ENCODE measurements at regions not wholly inside any gene's neighbourhood (a gene's known extent, or its start where the extent isn't known, plus 50 kb on each side); places are given as distances from the start of the nearest gene placed in this dataset.
"Not testable (repeated sequence)": the region's sequence is repeated elsewhere in the genome, so short reads cannot be mapped to it uniquely, and the experiment has no call there.

DNA sequence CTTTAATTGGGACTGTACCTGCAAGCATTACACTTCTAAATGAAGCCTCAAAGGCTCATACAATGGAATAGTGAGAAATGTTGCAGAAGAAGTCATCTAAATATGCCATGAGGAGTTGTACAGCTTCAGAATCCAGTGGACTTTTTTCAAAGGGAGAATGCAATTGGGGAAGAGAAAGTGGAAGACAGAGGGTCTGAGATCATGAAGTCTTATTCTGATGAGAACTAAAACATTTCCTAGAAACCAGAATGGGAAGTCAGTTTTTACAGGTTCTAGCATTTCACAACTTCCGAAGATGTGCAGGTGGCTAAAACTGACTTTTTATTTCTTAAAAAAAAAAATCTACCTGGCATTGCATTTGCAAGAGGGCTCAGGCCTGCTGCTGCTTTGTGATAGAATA is 424.4 kb upstream of the RUNX1 start:
- DNase-seq (ENCODE audit: low read depth in 2 of 2): no peak

- no peak for DNase-seq (ENCODE audit: low read depth in 2 of 2)
Measured at GRCh38 chr21:35470522-35470921, 421.4 kb upstream of the RUNX1 start.

DNA sequence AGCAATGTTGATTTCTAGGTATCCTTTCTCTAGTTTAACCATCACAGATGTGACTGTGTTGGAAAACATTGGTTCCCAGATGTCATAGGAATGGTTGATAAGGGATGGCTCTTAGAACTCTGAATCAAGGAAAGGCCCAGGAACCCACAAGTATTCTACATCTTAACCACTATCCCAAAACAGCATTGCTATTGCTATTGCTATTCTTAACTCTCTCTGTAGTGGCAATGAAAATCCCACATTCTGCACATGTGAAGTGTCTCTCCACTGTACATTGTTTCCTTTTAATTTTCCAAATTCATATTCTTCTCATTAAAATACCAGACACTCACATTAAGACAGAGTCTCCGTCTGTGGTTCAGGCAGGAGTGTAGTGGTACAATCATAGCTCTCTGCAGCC is 420.4 kb upstream of the RUNX1 start:
- no peak for DNase-seq (ENCODE audit: low read depth in 2 of 2)

- DNase-seq (ENCODE audit: low read depth in 2 of 2): no peak
Measured at GRCh38 chr21:35468991-35469390, 419.9 kb upstream of the RUNX1 start.

GRCh38 chr21:35467566-35467965 is 418.5 kb upstream of the RUNX1 start:
- DNase-seq (ENCODE audit: low read depth in 2 of 2): no peak

GRCh38 chr21:35466681-35467080 is 417.6 kb upstream of the RUNX1 start:
- not testable (repeated sequence) for DNase-seq (ENCODE audit: low read depth in 2 of 2)

DNA sequence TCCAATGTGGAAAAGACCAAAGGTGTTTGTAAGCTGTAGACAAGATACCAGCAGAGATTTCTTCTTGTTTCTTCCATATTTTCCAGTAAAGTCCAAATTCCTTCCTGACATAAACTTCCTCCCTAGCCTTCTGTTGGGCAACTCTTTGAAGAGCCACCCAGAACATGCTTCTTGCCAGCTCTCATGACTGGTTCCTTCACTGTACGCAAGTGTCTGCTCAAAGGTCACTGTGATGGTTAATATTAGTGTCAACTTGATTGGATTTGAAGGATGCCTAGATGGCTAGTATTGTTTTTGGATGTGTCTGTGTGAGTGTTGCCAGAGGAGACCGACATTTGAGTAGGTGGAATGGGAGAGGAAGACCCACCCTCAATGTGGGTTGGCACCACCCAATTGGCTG is 416.6 kb upstream of the RUNX1 start:
- DNase-seq (ENCODE audit: low read depth in 2 of 2): no peak

DNA sequence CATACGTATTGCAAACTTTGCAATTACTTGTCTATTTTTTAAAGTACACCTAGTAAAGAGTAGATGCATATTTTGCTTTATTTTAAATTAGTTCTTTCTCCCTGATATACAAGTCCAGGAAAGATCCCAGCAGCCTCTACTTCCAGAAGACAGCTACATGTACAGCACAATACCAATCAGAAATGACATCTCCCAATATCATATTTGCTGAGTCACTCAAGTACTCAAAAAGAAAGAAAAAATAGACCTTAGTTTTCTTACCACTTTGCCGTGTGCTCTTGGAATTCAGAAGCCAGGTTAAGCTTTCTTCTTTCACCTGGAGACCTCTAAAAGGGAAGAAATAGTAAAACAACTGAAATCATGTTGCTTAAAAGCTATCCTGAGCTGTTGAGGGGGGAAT is 412.6 kb upstream of the RUNX1 start:
- no peak for DNase-seq (ENCODE audit: low read depth in 2 of 2)

DNA sequence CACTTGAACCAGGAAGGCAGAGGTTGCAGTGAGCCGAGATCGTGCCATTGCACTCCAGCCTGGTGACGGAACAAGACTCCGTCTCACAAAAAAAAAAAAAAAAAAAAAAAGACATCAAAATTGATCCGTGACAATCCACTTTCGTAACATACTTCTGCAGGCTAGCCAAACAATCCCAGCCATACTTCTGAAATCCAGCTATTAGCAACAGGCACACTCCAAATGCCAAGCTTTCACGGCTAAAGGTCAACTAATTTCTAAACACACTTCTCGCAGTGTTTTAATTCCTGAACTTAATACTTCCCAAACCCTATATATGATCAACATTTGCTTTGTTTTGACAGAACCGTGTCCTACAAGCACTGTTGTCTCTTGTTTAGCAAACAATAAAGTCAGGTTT is 411.3 kb upstream of the RUNX1 start:
- no peak for DNase-seq (ENCODE audit: low read depth in 2 of 2)

- no peak for DNase-seq (ENCODE audit: low read depth in 2 of 2)
Measured at GRCh38 chr21:35458405-35458804, 409.3 kb upstream of the RUNX1 start.

GRCh38 chr21:35457097-35457804 is 408.1 kb upstream of the RUNX1 start:
- DNase-seq (ENCODE audit: low read depth in 2 of 2): no peak

- no peak for DNase-seq (ENCODE audit: low read depth in 2 of 2)
Measured at GRCh38 chr21:35451276-35451675, 402.2 kb upstream of the RUNX1 start.

GRCh38 chr21:35450830-35451229 is 401.7 kb upstream of the RUNX1 start:
- DNase-seq (ENCODE audit: low read depth in 2 of 2): no peak

GRCh38 chr21:35449846-35450245 is 400.7 kb upstream of the RUNX1 start:
- no peak for DNase-seq (ENCODE audit: low read depth in 2 of 2)

DNA sequence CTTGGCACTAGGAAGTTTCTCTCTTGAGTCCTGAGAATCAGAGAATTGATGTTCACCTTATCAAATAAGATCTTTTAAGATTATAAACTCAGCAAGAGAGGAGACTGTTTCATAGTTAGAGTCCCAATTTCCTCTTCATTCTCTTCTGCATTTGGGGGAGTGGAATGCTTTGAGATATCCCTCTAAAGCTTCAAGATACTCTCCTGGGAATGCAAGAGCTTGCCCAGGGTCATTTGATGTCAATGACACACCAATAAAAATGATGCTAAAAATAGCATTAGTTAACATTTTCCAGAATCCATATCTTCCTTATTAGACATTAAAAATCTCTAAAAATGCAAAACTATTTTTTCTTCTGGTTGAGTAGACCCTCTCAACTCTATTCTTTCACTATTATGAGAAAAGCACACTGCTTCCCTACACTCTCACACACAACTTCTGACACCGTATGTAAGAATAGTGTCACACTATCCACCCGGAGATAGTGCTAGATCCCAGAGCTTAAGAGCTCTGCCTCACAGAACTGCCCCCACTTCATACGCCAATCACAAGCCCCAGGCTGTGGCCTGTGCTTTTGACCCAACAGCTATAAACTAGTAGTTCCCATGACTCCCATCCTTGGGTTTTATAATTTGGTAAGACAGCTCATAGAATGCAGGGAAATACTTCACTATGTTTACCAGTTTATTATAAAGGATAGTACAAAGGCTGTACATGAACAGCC is 399.9 kb upstream of the RUNX1 start:
- DNase-seq (ENCODE audit: low read depth in 2 of 2): no peak

DNA sequence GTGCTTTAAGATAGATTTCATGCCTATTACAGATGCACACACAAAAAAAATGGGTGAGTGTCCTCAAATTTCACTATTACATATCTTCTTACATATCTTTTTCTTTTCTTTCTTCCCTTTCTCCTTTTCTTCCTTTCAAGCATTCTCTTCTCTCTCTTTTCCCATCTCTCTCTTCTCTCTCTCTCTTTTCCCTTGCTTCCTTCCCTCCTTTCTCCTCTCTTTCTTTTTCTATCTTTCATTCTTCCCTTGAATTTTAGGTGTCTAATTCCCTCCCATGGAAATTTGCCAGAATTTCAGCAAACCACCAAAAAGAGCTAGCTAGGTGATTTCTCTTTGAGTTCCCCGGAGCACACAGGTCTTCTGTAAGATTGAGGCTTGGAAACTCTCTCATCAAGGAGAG is 395.3 kb upstream of the RUNX1 start:
- no peak for DNase-seq (ENCODE audit: low read depth in 2 of 2)

DNA sequence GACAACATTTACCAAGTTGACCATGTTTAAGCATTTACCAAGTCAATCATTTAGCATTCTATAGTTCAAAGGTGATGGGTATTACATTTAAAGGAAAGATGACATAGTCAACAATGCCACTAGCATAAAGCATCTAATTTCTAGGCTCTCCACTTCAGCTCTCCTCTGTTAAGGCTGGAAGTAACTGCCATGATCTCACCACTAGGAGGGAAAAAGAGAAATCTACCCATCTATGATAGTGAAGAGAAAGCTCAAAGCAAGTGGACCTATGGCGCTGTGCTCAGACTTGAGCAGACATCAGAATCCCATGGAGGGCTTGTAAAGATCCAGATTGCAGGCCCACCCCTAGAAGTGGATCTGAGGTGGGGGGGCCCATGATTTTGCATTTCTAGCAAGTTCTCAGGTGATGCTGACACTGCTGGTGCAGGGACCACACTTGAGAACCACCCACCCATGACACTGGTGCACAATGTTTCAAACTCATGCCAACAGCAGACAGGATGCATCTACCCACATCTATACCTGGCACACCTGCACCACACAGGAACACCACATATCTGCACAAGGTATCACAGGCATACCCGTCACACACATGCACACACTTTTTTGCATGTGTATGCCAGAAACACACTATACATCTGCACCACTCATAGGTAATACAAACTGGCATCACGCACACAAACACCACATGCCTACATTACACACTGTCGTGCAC is 392.9 kb upstream of the RUNX1 start:
- no peak for DNase-seq (ENCODE audit: low read depth in 2 of 2)

DNA sequence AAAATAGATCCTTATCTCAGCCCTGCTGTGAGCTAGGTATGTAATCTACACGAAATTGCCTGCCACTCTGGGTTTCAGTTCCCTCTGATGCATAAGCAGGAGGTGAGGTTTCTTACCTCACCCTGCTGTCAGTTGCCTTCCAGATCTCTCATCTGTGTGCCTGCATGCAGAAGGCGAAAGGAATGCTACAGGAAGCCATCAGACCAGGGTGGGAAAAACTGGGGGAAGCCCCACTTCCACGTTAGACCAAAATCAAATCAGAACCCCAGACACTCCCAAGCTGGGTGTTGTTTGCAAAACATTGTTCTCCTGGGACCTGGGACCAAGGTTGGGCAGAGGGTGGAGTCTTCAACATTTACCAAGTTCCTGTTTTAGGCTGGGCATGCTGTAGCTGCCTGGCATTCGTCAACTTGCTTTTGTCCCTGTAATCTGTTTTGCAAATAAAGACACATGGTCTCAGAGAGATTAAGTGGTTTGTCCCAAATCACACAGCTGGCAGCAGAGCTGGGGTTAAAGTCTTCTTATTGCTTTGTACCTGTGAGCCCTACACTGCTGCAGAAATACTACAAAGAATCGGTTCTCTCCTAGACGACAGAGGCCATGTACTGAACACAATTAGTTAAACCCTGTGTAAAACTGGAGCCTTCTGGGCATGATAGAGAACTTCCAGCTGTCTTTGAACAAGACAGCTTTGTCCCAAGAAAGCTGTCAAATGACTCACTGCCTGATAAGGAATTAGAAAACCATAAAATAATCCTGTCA is 389.7 kb upstream of the RUNX1 start:
- DNase-seq (ENCODE audit: low read depth in 2 of 2): no peak

DNA sequence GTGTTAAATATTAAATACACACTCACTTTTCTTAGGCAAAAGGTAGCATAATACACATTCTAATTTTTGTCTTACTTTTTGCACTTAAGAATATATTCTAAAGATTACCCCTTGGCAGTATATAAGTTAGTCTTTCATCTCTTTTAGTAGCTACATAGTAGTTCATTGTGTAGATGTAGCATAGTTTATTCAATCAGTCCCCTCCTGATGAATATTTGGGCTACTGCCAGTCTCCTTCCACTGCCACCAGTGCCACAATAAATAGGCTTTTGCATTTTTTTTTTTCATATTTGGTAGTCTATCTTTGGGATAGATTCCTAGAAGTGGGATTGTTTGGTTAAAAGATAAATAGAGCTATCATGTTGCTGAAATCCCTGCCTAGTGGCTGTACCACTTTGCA is 388.8 kb upstream of the RUNX1 start:
- no peak for DNase-seq (ENCODE audit: low read depth in 2 of 2)

DNA sequence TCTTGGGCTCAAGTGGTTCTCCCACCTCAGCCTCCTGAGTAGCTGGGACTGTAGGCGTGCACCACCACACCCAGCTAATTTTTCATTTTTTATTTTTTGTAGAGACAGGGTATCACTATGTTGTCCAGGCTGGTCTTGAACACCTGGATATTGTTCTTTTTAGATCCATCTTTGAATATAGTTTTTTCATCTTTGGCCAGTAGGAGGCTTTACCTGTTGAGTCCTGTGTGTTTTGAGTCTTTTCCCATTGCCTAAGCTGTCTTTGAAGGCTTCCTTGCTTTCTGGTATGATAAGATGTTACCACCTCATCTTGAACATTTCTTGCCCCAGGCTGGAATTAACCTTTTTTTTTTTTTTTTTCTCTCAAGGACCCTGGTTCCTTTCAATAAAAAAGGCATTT is 387.8 kb upstream of the RUNX1 start:
- DNase-seq (ENCODE audit: low read depth in 2 of 2): no peak

GRCh38 chr21:35432601-35433000 is 383.5 kb upstream of the RUNX1 start:
- not testable (repeated sequence) for DNase-seq (ENCODE audit: low read depth in 2 of 2)

- DNase-seq (ENCODE audit: low read depth in 2 of 2): no peak
Measured at GRCh38 chr21:35430260-35430659, 381.2 kb upstream of the RUNX1 start.
